ENCODE measurements at regions not wholly inside any gene's neighbourhood (a gene's known extent, or its start where the extent isn't known, plus 50 kb on each side); places are given as distances from the start of the nearest gene placed in this dataset.

- no peak for TF ChIP-seq ARID4B (CRISPR knock-in tag; IDR thresholded peaks at IDR 0.05; ENCODE audit: borderline replicate concordance)
- TF ChIP-seq JAZF1 (CRISPR knock-in tag; IDR thresholded peaks at IDR 0.05): no peak
- TF ChIP-seq TEAD4 (CRISPR knock-in tag; IDR thresholded peaks at IDR 0.05): no peak
- TF ChIP-seq ETV6 (CRISPR knock-in tag; IDR thresholded peaks at IDR 0.05): no peak
- TF ChIP-seq FOXP1 (CRISPR knock-in tag; IDR thresholded peaks at IDR 0.05; ENCODE audit: borderline replicate concordance): no peak
- TF ChIP-seq ZMAT4 (CRISPR knock-in tag; IDR thresholded peaks at IDR 0.05): no peak
- no peak for TF ChIP-seq ZNF232 (CRISPR knock-in tag; IDR thresholded peaks at IDR 0.05)
- TF ChIP-seq IRF2 (CRISPR knock-in tag; IDR thresholded peaks at IDR 0.05; ENCODE audit: borderline replicate concordance, low read depth): no peak
- no peak for TF ChIP-seq ZNF671 (CRISPR knock-in tag; IDR thresholded peaks at IDR 0.05)
- TF ChIP-seq PRRX2 (CRISPR knock-in tag; IDR thresholded peaks at IDR 0.05): no peak
- TF ChIP-seq HMGA2 (CRISPR knock-in tag; IDR thresholded peaks at IDR 0.05): no peak
- TF ChIP-seq NR3C1 (CRISPR knock-in tag; conservative IDR thresholded peaks at IDR 0.05; ENCODE audit: low read depth): no peak
- TF ChIP-seq ZNF423 (CRISPR knock-in tag; IDR thresholded peaks at IDR 0.05): no peak
- TF ChIP-seq USF1 (CRISPR knock-in tag; IDR thresholded peaks at IDR 0.05): no peak
- DNase-seq (ENCODE audit: low spot score): no peak
- no peak overlapping the region for H3K27ac Mint-ChIP-seq
- ATAC-seq: no peak
- no peaks in the 10 kb centered on the region for H3K4me1 Mint-ChIP-seq
- no peaks in the 10 kb centered on the region for H3K27me3 Mint-ChIP-seq (ENCODE audit: low read depth)
- CTCF ChIA-PET: no interaction called here
- no peaks in the 10 kb centered on the region; the same call in 1 of the 2 replicates for H3K9me3 Mint-ChIP-seq
- no peaks in the 10 kb centered on the region for H3K36me3 Mint-ChIP-seq
- POLR2A ChIA-PET: interaction anchor here (1.1 kb wide), 1 partner anchor 141 kb away, joined by 3 read pairs; no protein-coding TSS in a partner anchor
- H3K4me3 Mint-ChIP-seq: no peak overlapping the region
Measured at GRCh38 chr1:213934649-213935048, 53.1 kb upstream of the PROX1 start.

- no peak overlapping the region for H3K27ac Mint-ChIP-seq
- POLR2A ChIA-PET: no interaction called here
- H3K9me3 Mint-ChIP-seq: no peaks in the 10 kb centered on the region; the same call in 1 of the 2 replicates
- ATAC-seq (no peak), DNase-seq (ENCODE audit: low spot score) (no peak)
- TF ChIP-seq TEAD1 (CRISPR knock-in tag; IDR thresholded peaks at IDR 0.05) (no peak), MYBL2 (CRISPR knock-in tag; IDR thresholded peaks at IDR 0.05) (no peak), ZNF423 (CRISPR knock-in tag; IDR thresholded peaks at IDR 0.05) (no peak), IRF1 (CRISPR knock-in tag; IDR thresholded peaks at IDR 0.05) (no peak), MXD4 (CRISPR knock-in tag; IDR thresholded peaks at IDR 0.05; ENCODE audit: borderline replicate concordance) (no peak), JAZF1 (CRISPR knock-in tag; IDR thresholded peaks at IDR 0.05) (no peak), IRF2 (CRISPR knock-in tag; IDR thresholded peaks at IDR 0.05; ENCODE audit: borderline replicate concordance, low read depth) (no peak), FOXJ3 (CRISPR knock-in tag; IDR thresholded peaks at IDR 0.05; ENCODE audit: borderline replicate concordance) (no peak), E2F1 (CRISPR knock-in tag; IDR thresholded peaks at IDR 0.05) (no peak)
- H3K4me3 Mint-ChIP-seq: no peak overlapping the region
- no peaks in the 10 kb centered on the region for H3K27me3 Mint-ChIP-seq (ENCODE audit: low read depth)
- H3K36me3 Mint-ChIP-seq: no peaks in the 10 kb centered on the region
- CTCF ChIA-PET: no interaction called here
- H3K4me1 Mint-ChIP-seq: peaks cover 5% of the 10 kb centered on the region
Measured at GRCh38 chr1:213936571-213936970, 51.2 kb upstream of the PROX1 start.
